K562 (cell line): ENCODE measurements at regions not wholly inside any gene's neighbourhood (a gene's known extent, or its start where the extent isn't known, plus 50 kb on each side); places are given as distances from the start of the nearest gene placed in this dataset.

Experiments
- ATAC-seq: fragments of 200-7000 bp; cut with Tn5 transposase; 3 replicates; pipeline ENCODE4 v1.9.1; 2020; ENCODE audit warnings: moderate library complexity
- BruUV-seq: library from RNA; stranded (reverse); fragments of 400-500 nt; replicated peaks from 2 replicates; lab custom pipeline; 2021; lab: Mats Ljungman, UMichigan
- CTCF ChIA-PET: fragments of 300-600 bp; formaldehyde crosslinking; extraction: SDS; loops from one replicate; lab custom pipeline; 2021; ENCODE audit warnings: low intra/inter-chr PET ratio; lab: Yijun Ruan, JAX
- POLR2A ChIA-PET: fragments of 300-600, 350-650 bp; sonication (Branson Sonifier 250); formaldehyde crosslinking; extraction: SDS; loops from one replicate; lab custom pipeline; 2021; ENCODE audit warnings: antibody characterized with exemption, inconsistent platforms; lab: Yijun Ruan, JAX
- DNase-seq, 4 experiments: peaks; one replicate each; pipeline versions ENCODE4 v3.0.0 to v3.0.0-alpha.2; 2011 to 2018; ENCODE audit warnings: low spot score in 3 of 4, mixed read lengths in 3 of 4; ENCODE audit errors: extremely low read depth in 1 of 4
- FAIRE-seq: peaks from 2 replicates; lab custom pipeline; 2011; peaks lifted over from hg19 to GRCh38; lab: Jason Lieb, UNC
- H2AFZ ChIP-seq: 2 replicates; pipeline ENCODE4 v1.6.0; 2011; ENCODE audit warnings: low read depth, low read length, control low read depth, inconsistent platforms
- H3K27ac ChIP-seq: fragments of 200-600 bp; 3 replicates; pipeline ENCODE4 v1.8.0; 2011; ENCODE audit warnings: low read depth, mild to moderate bottlenecking, control low read depth, inconsistent platforms, low read length, moderate library complexity, mixed read lengths; ENCODE audit errors: extremely low read depth
- H3K27me3 ChIP-seq, 2 experiments: fragments of 300-600 bp in 1 of 2; 2 replicates in 1 of 2; 3 replicates in 1 of 2; pipeline versions ENCODE4 v1.6.0 to v1.8.0; 2011; ENCODE audit warnings: inconsistent platforms in 2 of 2, low read length in 2 of 2, mild to moderate bottlenecking in 1 of 2, mixed read lengths in 1 of 2, moderate library complexity in 1 of 2; ENCODE audit not compliant: control insufficient read depth in 2 of 2, insufficient read depth in 2 of 2
- H3K36me3 ChIP-seq: fragments of 300-600 bp; 3 replicates; pipeline ENCODE4 v1.8.0; 2011; ENCODE audit warnings: mild to moderate bottlenecking, low read length, inconsistent platforms; ENCODE audit not compliant: control insufficient read depth, insufficient read depth
- H3K4me1 ChIP-seq, 2 experiments: fragments of 200-600 bp in 1 of 2; replicated peaks in 1 of 2; 2 replicates in 1 of 2; 3 replicates in 1 of 2; pipeline versions ENCODE4 v1.5.1 to v1.8.0; 2011; ENCODE audit warnings: inconsistent platforms in 2 of 2, low read length in 2 of 2, mild to moderate bottlenecking in 1 of 2, mixed read lengths in 1 of 2, moderate library complexity in 1 of 2; ENCODE audit not compliant: control insufficient read depth in 2 of 2, insufficient read depth in 2 of 2
- H3K4me2 ChIP-seq: 2 replicates; pipeline ENCODE4 v1.6.1; 2011; ENCODE audit warnings: low read length, control low read depth, inconsistent platforms, mixed read lengths; ENCODE audit not compliant: insufficient read depth
- H3K4me3 ChIP-seq: fragments of 200-600 bp; sonication (generic), shearing (Covaris generic); 2 replicates; pipeline ENCODE4 v1.5.1; 2016; ENCODE audit warnings: control low read depth, inconsistent platforms
- H3K79me2 ChIP-seq: fragments of 200-600 bp; 3 replicates; pipeline ENCODE4 v1.8.0; 2011; ENCODE audit warnings: low read length, inconsistent platforms; ENCODE audit not compliant: control insufficient read depth, insufficient read depth
- H3K9ac ChIP-seq, 2 experiments: 2 replicates each; pipeline versions ENCODE4 v1.6.0 to v1.6.1; 2011; ENCODE audit warnings: low read depth in 2 of 2, low read length in 2 of 2, control low read depth in 1 of 2, inconsistent platforms in 1 of 2, mild to moderate bottlenecking in 1 of 2, mixed read lengths in 1 of 2; ENCODE audit not compliant: insufficient read depth in 1 of 2
- H3K9me1 ChIP-seq: one replicate; pipeline ENCODE4 v1.6.0; 2011; ENCODE audit warnings: inconsistent platforms, mild to moderate bottlenecking, low read length, moderate library complexity; ENCODE audit not compliant: control insufficient read depth, insufficient read depth
- H3K9me3 ChIP-seq: replicated peaks from 2 replicates; pipeline ENCODE4 v1.5.1; 2011; ENCODE audit warnings: low read depth, low read length, inconsistent platforms; ENCODE audit not compliant: control insufficient read depth, insufficient read depth
- H4K20me1 ChIP-seq: replicated peaks from 2 replicates; pipeline ENCODE4 v1.6.1; 2011; ENCODE audit warnings: low read length, inconsistent platforms, mixed read lengths; ENCODE audit not compliant: control insufficient read depth, insufficient read depth
- CHCHD3 ChIP-seq: fragments of 250-450 bp; sonication (Bioruptor Pico); IDR thresholded peaks from 2 replicates; pipeline ENCODE4 v2.1.2; 2022; ENCODE audit warnings: mild to moderate bottlenecking
- DACH1 ChIP-seq: fragments of 450-650 bp; IDR thresholded peaks from 2 replicates; pipeline ENCODE4 v1.6.1; 2018; ENCODE audit not compliant: partially characterized antibody
- E2F3 ChIP-seq: fragments of 250-450 bp; sonication (Bioruptor Pico); IDR thresholded peaks from 2 replicates; pipeline ENCODE4 v1.4.0; 2020; ENCODE audit warnings: mild to moderate bottlenecking
- HES1 ChIP-seq: fragments of 450-650 bp; IDR thresholded peaks from 2 replicates; pipeline ENCODE4 v1.6.1; 2016; ENCODE audit warnings: low read depth, mild to moderate bottlenecking, moderate library complexity
- HEY1 ChIP-seq: fragments of 250-450 bp; sonication (Bioruptor Pico); IDR thresholded peaks from 2 replicates; pipeline ENCODE4 v1.5.0; 2020; ENCODE audit warnings: mild to moderate bottlenecking, moderate library complexity, borderline replicate concordance
- HLTF ChIP-seq: fragments of 450-650 bp; IDR thresholded peaks from 2 replicates; pipeline ENCODE4 v1.6.1; 2016
- MCM2 ChIP-seq: fragments of 450-650 bp; IDR thresholded peaks from 2 replicates; pipeline ENCODE4 v1.6.1; 2017; ENCODE audit warnings: low read depth, mild to moderate bottlenecking
- SREBF2 ChIP-seq: sonication (generic); formaldehyde crosslinking; IDR thresholded peaks from 2 replicates; pipeline ENCODE4 v1.4.0; 2020; ENCODE audit warnings: mild to moderate bottlenecking, missing genetic modification reagents
- SRSF1 ChIP-seq: fragments of 200-400 bp; formaldehyde crosslinking; IDR thresholded peaks from 2 replicates; pipeline ENCODE4 v1.6.1; 2017; ENCODE audit warnings: mild to moderate bottlenecking, low read depth, low read length, moderate library complexity
- TBL1XR1 ChIP-seq, 2 experiments: IDR thresholded peaks; 2 replicates each; pipeline ENCODE4 v1.6.1; 2012; ENCODE audit warnings: improper control_type of control experiment in 2 of 2, low read length in 2 of 2, mild to moderate bottlenecking in 1 of 2
- YY1 ChIP-seq, 3 experiments: IDR thresholded peaks; 2 replicates each; pipeline ENCODE4 v1.6.1; 2011; ENCODE audit warnings: low read length in 2 of 3, mild to moderate bottlenecking in 2 of 3, moderate library complexity in 2 of 3, borderline replicate concordance in 1 of 3, control low read depth in 1 of 3, low read depth in 1 of 3; ENCODE audit not compliant: insufficient read depth in 3 of 3, insufficient replicate concordance in 2 of 3, control insufficient read depth in 1 of 3, insufficient read length in 1 of 3; ENCODE audit errors: extremely low read depth in 1 of 3
- ZMIZ1 ChIP-seq, 2 experiments: fragments of 150-350 bp in 1 of 2; IDR thresholded peaks; 2 replicates each; pipeline ENCODE4 v1.6.1; 2012 to 2016; ENCODE audit warnings: low read depth in 2 of 2, low read length in 2 of 2, mild to moderate bottlenecking in 1 of 2, moderate library complexity in 1 of 2
- ZNF518B ChIP-seq: fragments of 250-450 bp; sonication (Bioruptor Pico); IDR thresholded peaks from 2 replicates; pipeline ENCODE4 v1.5.0; 2021; ENCODE audit warnings: mild to moderate bottlenecking, moderate library complexity
- WGBS: fragments of 100-300 bp; shearing (Covaris generic); methylation state at CpG from one replicate; pipeline ENCODE4 v1.1.6; 2016; ENCODE audit warnings: low coverage, mixed read lengths; ENCODE audit not compliant: insufficient coverage; ENCODE audit errors: missing lambda C conversion rate; 5-methylcytosine and 5-hydroxymethylcytosine counted together
- in situ Hi-C: fragments of 300-500 bp; cut with MboI; formaldehyde crosslinking; loops from 4 replicates; pipeline ENCODE4 v1.15.0; 2018; ENCODE audit warnings: inconsistent platforms, mixed read lengths
- intact Hi-C: fragments of 100-400 bp; cut with micrococcal nuclease; formaldehyde crosslinking; loops from 2 replicates; pipeline ENCODE4 v1.14.2; 2022

- in situ Hi-C loops, result no loop called here
- Histone ChIP-seq H3K9me1 (no peaks in the 10 kb centered on the region), H3K4me3 (no peak overlapping the region), H3K36me3 (no peaks in the 10 kb centered on the region), H3K4me1 (no peaks in the 10 kb centered on the region), H3K79me2 (no peaks in the 10 kb centered on the region), H2AFZ (no peak overlapping the region), H3K4me2 (no peak overlapping the region), H3K27ac (no peak overlapping the region), H3K27me3 (no peaks in the 10 kb centered on the region), H4K20me1 (no peaks in the 10 kb centered on the region), H3K9me3 (no peaks in the 10 kb centered on the region), H3K9ac (no peak overlapping the region)
- intact Hi-C loops, result loop anchor here (10.0 kb wide), 1 partner anchor 986 kb away; no protein-coding TSS in a partner anchor
- no TSS peak for BruUV-seq
- CTCF ChIA-PET, result no interaction called here
- ATAC-seq, result no peak
- POLR2A ChIA-PET, result no interaction called here
- 0% methylated on average over 2 of the region's 2 CpGs for WGBS
- no peak for FAIRE-seq
- DNase-seq, result no peak
- TF ChIP-seq YY1 (IDR thresholded peaks at IDR 0.05; ENCODE audit: borderline replicate concordance in 1 of 3, control insufficient read depth in 1 of 3, extremely low read depth in 1 of 3, insufficient read depth in 3 of 3, insufficient read length in 1 of 3, insufficient replicate concordance in 2 of 3, low read depth in 1 of 3, low read length in 2 of 3) (no peak), ZNF518B (no peak), ZMIZ1 (IDR thresholded peaks at IDR 0.05; ENCODE audit: low read depth in 2 of 2, low read length in 2 of 2) (no peak), SRSF1 (no peak), HLTF (no peak), E2F3 (CRISPR knock-in tag) (no peak), DACH1 (no peak), MCM2 (no peak), TBL1XR1 (IDR thresholded peaks at IDR 0.05; ENCODE audit: low read length in 2 of 2) (no peak), HES1 (no peak), HEY1 (CRISPR knock-in tag) (no peak), CHCHD3 (CRISPR knock-in tag) (no peak), SREBF2 (no peak)
These were observed 144.2 kb upstream of the SMARCA2 start for GRCh38 chr9:1870915-1871314.
